Kidney tubule cell (primary cell): ENCODE measurements at regions not wholly inside any gene's neighbourhood (a gene's known extent, or its start where the extent isn't known, plus 50 kb on each side); places are given as distances from the start of the nearest gene placed in this dataset.
"Not testable (repeated sequence)": the region's sequence is repeated elsewhere in the genome, so short reads cannot be mapped to it uniquely, and the experiment has no call there.

Experiments used
- DNase-seq: peaks from one replicate; pipeline ENCODE4 v3.0.0-alpha.2; 2018; ENCODE audit warnings: low spot score

DNA sequence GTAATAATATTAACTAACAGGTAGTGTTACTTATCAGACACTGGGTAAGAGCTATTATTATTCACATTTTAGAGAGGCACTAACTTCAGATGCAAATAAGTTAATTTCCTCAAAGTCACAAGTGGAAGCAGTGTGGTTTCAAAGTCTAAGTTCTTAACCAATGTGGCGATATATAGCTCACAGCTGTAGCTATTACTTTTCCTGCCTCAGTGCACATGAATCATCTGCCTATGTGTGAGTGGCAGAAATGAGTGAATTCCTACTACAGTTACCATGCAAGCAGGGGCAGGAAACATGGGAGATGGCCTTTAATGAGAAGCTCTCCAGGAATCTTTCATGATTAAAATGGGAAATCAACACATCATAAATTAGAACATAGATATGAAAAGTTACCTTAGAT is 126.2 kb upstream of the EYA4 start:
- DNase-seq, result peak; percentile 75

DNA sequence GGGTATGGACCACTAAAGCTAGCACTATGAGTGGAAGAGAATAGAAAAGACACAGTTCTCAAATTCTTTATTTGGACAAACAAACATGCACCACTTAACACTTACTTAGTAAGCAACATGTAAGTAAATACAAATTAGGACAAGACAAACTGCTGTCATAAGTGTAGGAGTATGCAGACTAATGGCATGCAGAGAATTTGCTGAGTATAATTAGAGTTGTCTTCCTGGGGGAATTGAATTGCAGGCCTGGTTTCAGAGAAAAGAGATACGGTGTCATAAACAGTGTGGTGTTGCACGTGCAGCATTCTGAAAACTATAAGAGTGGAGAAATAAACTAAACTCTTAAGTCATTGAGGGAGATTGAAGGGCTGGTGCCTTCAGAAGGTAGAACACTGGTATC is 125.2 kb upstream of the EYA4 start:
- DNase-seq, result no peak

DNA sequence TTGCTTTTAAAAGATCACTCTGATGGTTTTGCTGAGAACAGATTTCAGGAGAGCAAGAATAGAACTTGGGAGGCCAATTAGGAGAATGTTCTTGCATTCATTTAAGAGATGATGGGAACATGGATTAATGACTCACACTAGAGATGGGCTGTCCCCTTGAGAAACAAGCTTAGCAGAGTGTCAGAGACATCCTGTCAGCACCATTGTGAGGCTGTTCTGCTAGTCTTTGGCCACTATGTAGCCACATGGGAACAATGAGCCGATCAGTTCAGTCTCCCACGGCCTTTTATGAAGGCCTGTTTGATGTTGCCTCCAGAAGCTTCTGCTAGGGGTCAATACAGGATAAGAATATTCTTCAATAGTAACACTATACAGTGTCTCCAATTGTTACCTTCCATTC is 113.0 kb upstream of the EYA4 start:
- no peak for DNase-seq

DNA sequence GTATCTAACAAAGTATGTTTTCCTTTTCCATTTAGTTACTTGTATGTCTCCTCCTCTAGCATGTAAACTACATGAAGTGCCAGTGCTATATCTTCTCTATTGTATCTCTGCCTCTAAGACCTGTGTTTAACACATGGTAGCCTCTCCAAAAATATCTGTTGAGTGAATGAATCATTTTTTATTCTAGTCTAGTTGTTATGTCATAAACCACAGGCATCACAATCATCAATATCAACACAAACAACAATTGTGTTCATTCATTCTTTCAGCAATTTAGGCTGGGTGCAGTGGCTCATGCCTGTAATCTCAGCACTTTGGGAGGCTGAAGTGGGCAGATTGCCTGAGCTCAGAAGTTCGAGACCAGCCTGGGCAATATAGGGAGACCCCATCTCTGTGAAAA is 111.6 kb upstream of the EYA4 start:
- DNase-seq, result no peak

DNA sequence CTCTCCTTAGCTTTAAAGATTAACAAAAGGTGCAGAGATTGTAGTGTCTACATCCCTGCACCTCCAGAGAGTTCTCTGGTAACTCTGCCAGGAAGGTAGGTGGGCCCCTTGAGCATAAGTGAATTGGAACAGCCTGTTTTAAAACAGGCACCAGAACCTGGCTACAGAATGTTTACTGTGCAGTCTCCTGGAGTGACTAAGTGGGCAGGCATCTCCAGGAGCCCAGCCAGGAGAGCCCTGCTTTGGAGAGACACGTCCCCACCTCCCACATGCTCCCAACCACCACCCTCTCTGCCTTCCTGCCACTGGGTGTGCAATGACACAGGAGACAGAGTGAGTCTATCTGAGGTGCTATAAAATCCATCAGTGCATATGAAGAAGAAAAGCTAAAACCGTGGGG is 110.3 kb upstream of the EYA4 start:
- DNase-seq, result peak; percentile 96

DNA sequence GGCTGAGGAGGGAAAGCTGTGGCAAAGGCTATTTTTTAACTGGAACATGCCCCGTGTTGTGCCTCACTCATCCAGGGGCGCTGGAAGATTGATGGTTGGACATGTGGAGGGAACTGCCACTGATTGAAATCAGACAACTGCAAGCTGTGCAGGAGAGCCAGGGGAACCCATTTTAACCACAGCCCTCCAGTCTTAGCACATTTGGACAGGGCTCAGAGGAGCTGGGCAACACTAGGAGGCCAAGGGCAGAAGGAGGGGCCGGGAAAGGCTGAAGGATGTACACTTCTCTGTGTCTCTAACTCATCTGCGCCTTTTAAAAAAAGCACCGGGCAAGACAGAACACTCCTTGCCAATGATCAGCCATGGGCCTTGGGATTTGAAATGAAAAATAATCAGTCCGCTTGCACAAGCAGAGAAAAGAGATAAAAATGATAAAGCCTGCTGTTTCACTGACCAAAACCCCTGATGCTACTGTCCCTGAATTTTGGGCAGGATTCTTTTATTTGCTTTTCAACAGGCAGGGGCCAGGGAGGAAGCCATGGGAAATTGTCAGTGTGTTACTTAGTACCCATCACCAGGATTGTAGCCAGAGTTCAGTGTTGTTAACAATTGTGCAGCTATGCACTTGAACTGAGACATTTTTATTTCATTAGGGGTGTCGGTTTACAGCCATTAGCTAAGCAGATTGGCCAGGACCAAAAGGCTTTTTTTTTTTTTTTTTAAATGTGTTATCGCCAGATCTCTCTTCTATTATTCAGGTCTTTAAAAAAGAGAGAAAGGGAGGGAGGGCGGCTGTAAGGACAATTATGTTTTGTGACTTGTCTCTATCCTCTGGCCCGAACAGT is 109.3 kb upstream of the EYA4 start:
- DNase-seq, result no peak

DNA sequence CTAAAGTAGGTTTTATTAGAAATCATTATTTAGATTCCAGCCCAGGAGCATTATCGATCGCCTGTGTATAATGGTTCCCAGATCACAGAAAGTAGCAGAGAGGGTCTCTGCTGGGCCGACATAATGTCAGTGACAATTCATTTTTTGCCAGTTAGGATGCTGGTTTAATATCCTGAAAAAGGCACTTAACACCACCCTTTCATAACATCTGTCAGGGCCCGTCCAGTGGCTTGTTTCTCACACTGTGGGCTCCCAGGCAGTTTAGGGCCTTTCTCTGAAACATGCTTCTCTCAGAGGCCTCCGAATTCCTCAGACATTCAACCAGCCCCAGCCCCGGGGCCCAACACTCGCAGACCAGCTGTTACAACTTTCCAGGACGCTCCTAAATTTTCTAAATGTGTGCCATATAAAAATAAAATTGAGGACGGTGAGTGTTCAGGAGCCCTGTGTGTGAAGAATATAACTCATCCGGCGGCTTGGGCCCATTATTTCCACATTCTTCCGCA is 108.6 kb upstream of the EYA4 start:
- DNase-seq, result no peak

DNA sequence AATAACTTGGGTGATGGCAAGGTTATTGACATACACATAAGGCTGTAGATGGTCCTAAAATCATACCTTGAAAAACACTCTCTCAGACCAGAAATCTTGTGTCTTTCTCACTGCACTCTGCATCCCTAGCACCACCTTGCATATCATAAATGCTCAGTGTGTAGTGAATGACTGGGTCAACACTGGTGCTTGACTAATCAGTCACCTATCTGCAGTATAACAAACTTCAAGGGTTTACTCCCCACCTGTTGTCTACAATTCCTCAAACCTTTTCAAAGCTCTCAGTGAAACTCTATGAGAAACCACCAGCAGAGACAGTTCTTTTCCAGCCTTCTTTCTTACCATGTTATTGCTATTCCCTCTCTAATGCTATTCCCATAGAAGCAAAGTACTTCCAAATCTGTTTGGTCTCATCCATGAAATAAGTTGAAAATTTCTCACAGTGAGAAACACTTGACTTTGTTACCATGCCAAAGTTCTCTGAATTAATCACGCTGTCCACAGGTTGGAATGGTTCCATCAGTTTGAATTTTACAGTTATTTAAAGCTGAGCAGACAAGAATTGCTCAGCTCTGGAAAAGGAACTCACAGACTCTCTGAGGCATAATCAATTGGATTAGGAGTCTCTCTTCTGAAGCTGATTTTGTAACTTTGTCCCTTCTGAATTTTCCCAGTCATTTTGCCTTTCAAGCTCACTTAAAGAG is 104.8 kb upstream of the EYA4 start:
- no peak for DNase-seq

DNA sequence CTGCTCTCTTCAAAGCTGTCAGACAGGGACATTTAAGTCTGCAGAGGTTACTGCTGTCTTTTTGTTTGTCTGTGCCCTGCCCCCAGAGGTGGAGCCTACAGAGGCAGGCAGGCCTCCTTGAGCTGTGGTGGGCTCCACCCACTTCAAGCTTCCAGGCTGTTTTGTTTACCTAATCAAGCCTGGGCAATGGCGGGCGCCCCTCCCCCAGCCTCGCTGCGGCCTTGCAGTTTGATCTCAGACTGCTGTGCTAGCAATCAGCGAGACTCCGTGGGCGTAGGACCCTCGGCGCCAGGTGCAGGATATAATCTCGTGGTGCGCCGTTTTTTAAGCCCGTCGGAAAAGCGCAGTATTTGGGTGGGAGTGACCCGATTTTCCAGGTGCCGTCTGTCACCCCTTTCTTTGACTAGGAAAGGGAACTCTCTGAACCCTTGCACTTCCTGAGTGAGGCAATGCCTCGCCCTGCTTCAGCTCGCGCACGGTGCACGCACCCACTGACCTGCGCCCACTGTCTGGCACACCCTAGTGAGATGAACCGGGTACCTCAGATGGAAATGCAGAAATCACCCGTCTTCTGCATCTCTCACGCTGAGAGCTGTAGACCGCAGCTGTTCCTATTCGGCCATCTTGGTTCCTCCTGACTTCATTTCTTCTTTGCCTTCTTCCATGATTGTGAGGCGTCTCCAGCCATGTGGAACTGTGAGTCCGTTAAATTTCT is 93.5 kb upstream of the EYA4 start:
- DNase-seq, result not testable (repeated sequence)

DNA sequence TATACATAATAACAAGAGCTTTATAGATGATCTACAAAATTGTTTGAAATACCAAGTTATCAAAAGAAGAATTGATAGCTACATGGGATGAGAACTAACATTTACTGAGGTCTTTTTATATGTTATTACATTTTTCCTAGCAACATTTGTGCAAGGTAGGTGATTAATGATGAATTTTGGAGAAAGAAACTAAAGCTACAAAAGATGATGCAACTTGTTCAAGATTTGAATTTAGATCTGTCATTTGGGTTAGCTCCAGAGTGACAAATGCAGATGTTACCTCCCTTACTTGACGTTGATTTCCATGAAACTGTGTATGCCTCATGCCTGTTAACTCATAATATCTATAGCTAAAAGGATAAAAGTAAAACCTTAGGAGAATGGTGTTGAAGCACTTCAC is 84.5 kb upstream of the EYA4 start:
- no peak for DNase-seq

DNA sequence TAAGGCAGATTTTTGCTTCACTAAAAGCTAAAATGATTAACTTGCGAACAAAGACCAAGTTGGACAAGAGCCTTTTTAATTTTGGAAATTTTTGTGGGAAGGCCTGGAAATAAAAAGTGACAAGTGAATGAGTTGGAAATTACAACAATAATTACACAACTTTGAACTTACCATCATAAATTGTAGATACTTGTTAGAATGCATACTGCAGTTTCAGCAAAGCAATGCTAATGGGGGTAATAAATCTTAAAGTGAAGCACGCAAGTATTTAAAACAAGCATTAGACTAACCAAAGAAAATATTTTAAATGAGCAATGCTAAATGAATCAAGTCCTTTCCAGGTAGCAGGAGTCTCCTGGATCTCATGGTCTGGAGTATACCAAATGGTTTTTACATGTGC is 83.2 kb upstream of the EYA4 start:
- no peak for DNase-seq

DNA sequence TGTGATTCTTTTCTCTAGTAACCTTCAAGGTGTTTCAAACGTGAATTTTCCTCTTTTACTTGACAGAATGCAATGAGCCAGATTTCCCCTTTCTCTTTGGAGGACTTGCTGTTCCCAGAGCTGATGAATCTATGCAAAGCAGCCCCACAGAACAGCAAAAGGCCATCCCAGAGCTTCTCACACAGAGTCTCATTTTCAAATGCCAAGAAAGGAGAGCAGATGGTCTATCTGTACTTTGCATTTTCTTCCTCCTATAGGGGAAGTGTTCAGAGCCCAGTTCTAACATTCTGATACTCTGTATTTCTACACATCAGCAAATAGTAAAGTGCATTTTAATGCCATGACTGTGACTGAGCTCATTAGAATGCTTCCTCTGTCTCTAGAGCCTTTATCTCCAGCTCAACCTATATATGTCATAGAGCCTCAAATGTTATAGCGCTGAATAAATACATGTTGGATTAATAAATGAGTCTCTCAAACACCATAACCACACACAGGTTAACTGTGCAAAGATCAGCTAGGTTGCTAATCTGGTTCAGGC is 81.8 kb upstream of the EYA4 start:
- no peak for DNase-seq

DNA sequence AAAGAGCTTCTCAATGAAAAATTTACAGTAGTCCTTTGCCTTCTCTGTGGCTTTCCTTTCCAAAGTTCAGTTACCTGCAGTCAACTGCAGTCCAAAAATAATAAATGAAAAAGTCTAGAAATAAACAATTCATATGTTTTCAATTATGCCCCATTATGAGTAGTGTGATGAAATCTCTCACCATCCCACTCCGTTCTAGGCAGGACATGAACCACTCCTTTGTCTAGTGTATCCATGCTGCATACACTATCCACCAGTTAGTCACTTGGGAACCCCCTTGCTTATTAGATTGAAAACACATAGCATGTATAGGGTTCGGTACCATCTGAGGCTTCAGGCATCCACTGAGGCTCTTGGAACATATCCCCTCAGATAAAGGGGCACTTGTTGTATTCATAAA is 80.6 kb upstream of the EYA4 start:
- no peak for DNase-seq

DNA sequence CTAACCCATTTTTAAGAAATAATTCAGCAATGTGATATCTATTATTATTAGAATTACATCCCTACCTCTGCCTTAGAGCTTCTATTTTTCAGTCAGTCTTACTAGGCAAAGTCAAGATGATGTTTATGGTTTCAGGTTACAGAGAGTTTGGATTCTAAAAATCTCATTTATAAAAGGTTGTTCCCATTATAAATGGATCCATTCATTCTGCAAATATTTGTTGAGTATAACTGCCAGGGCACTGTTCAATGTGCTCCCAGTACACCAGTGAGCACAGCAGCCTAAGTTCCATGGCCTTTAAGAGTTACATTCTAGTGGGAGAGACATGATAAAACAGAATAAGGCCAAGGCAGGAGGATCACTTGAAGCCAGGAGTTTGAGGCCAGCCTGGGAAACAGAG is 75.9 kb upstream of the EYA4 start:
- DNase-seq, result no peak

DNA sequence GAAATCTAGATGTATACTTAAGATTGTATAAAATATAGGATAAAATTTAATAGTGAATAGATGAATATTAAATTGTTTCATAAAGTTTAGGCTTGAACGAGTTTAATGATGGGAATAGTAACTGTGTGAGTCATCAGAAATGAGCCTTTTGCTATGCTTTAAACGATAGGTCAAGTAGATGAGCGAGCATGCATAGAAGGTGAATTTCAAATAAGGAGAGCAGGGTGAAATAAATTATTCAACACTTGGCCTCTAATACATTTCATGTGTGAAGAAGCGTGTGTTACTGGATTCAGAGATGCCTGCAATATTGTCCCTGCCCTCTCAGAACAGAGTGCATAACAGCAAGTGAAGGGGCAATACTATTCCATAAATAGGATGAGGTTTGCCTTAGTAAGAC is 74.4 kb upstream of the EYA4 start:
- DNase-seq, result no peak

DNA sequence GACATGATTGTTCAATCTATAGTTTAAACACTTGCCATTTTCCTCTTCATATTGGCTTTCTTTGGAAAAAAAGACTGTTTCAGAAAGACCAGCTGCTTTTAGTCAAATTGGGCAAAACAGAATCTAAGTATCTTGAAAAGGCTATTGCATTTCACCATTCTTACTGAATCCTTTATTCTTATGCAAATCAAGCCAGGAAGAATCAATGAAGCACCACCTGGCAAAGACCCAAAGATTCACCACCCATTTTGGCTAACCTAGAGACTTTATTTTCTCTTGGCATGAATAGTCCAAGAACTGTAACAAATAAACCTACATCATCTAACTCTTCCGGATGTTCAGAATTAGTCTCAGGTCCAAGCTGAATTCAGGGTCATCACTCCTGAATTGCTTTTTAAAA is 71.3 kb upstream of the EYA4 start:
- no peak for DNase-seq

DNA sequence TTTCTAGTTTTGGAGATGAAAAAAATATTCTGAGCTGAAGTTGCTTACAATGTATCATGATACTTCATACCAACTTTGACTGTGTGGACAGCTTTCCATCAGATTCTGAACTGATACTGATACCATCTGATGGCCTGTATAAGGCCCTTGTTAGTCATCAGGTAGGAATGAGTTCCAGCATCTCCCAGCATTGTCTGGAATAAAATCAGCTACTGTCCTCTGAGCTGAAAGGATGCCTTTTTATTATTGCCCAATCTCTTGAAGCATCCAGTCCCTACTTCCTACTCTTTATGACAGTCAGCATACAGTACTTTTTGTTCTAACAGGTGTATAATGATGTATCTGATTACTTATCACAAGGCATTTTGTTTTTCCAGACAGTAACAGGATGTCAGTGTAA is 70.6 kb upstream of the EYA4 start:
- DNase-seq, result peak; percentile 10

DNA sequence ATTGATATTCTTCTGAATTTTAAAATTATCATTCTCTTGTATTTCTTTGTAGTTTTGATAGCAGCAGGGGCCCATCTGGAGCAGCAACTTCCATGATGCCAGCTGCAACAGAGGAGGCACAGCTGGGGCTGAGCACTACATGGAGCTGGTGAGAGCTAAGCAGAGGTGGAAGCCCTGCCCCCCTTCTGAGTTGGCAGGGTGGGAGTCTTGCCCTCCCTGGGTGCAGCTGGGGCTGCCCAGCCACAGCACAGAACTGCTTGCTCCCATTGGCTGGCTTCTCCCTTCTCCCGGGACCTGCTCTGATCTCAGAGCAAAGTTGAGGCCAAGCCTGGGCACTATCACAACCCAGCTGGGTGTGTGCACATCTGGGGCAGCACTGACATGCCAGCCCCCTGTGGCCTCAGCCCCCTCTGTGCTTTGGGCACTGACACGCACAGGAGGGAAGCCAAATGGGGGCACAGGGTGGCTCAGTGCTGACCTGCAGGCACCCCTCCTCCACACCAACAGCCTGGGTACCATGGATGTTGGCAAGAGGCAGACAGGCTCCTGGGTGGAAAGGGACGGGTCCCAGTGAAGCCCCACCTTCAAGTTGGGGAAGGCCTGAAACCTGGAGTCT is 69.1 kb upstream of the EYA4 start:
- DNase-seq, result no peak

DNA sequence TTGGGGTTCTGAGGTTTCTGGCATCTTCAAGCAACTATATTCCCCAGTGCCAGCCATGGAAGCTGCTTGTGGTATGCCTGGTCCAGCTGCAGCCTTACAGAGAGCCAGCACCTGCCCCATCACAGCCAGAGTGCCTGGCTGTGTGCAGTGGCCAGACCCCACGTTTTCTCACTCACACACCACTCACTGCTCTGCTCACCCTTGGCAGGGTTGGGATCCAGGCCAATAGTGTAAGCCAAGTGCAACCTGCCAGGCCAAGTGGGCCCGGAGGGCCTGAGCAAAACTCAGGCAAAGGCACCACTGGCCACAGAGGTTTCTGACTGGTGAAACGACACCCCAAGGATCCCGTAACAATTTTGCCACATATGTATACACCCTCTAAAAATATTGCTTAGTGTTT is 67.9 kb upstream of the EYA4 start:
- DNase-seq, result no peak

DNA sequence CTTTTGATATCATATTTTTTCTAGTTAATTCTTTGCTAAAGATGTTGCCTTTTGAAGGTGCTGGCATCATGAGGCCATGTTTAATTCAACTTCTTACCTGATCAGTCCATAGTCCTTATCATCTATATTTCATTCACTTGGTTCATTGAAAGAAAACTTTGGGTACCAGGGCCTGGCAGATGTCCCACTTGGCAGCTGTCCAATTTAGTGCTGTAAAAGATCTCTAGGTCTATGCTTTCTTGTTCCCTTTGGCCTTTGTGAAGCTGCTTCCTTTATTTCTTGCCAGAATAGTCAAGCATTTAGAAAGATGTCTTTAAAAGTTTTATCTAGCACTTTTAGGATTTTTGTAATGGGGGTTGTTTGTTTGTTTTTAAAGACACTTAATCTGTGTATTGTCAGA is 61.7 kb upstream of the EYA4 start:
- no peak for DNase-seq

DNA sequence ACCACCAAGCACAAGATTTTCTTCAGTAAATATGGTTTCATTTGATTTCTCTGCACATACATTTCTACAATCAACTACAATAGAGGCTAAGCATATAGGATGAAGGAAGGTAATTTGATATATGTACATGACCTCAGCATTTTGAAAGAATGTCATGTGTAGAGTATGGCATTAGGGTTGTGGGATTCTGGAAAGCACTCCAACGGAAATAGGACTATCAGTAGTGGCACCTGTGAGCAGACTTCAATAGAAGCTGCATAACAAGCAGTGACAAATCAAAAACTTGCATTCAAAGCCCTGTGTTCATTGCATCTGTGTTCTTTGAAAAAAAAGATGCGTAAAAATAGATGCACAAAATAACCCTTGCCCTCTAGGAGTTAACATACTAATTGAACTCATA is 57.5 kb upstream of the EYA4 start:
- no peak for DNase-seq

DNA sequence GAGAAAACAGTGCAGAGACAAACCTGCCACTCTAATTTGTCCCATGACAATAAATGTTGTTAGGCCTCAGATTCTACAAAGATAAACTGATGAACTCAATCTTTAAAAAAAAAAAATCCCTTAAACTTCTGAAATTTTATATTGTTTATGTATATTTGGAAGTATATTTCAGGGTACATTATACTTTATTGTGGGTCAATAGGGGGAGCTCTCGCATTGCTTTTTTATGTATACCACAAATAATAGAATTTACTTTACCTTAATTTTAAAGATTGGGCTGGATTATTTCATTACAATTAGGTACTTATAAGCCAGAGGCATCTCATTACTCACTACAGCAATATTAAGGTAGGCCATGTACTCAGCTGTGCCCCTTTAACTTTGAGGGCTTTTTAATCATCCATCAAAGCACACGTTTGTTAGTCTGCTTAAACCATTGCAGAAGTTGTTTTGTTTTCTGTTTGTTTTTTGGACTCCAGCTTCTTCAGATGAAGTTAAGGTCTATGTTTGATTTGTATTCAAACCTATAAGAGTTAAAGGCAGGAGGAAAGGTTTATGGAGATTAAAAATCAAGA is 56.3 kb upstream of the EYA4 start:
- peak; percentile 19 for DNase-seq
